ENCODE measurements at regions not wholly inside any gene's neighbourhood (a gene's known extent, or its start where the extent isn't known, plus 50 kb on each side); places are given as distances from the start of the nearest gene placed in this dataset.
A peak's percentile ranks its signal among the peaks of the same experiment; 100 is the strongest.
"Not testable (repeated sequence)": the region's sequence is repeated elsewhere in the genome, so short reads cannot be mapped to it uniquely, and the experiment has no call there.

GRCh38 chr2:89537862-89538261 lies 846.4 kb downstream of the RPIA start:
- H3K4me3 Mint-ChIP-seq; H3K4me1 Mint-ChIP-seq (ENCODE audit: low read depth); DNase-seq (ENCODE audit: low spot score); H3K27me3 Mint-ChIP-seq (ENCODE audit: low read depth); H3K9me3 Mint-ChIP-seq; H3K27ac Mint-ChIP-seq; H3K36me3 Mint-ChIP-seq (ENCODE audit: low read depth): not testable (repeated sequence)

- H3K4me3 Mint-ChIP-seq; H3K9me3 Mint-ChIP-seq; H3K4me1 Mint-ChIP-seq (ENCODE audit: low read depth); DNase-seq (ENCODE audit: low spot score); H3K36me3 Mint-ChIP-seq (ENCODE audit: low read depth); H3K27me3 Mint-ChIP-seq (ENCODE audit: low read depth); H3K27ac Mint-ChIP-seq: not testable (repeated sequence)
These were observed 852.6 kb downstream of the RPIA start for GRCh38 chr2:89544110-89544509.

DNA sequence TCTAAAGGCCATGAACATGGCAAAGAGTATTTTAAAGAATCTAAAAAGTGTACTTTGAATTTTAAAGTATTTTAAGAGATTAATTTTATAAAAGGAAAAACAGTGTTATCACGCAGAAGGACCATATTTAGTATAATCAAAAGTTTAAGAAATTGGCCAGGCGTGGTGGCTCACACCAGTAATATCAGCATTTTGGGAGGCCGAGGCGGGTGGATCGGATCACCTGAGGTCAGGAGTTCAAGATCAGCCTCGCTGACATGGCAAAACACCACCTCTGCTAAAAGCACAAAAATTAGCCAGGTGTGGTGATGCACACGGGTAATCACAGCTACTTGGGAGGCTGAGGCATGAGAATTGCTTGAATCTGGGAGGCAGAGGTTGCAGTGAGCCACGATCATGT lies 887.7 kb downstream of the RPIA start:
- H3K4me1 Mint-ChIP-seq (ENCODE audit: low read depth); H3K9me3 Mint-ChIP-seq; H3K27ac Mint-ChIP-seq; DNase-seq (ENCODE audit: low spot score); H3K36me3 Mint-ChIP-seq (ENCODE audit: low read depth); H3K27me3 Mint-ChIP-seq (ENCODE audit: low read depth); H3K4me3 Mint-ChIP-seq: not testable (repeated sequence)

GRCh38 chr2:89582816-89583215 lies 891.3 kb downstream of the RPIA start:
- DNase-seq (ENCODE audit: low spot score); H3K9me3 Mint-ChIP-seq: not testable (repeated sequence)

GRCh38 chr2:89584046-89584445 lies 892.6 kb downstream of the RPIA start:
- H3K9me3 Mint-ChIP-seq; H3K36me3 Mint-ChIP-seq (ENCODE audit: low read depth); H3K4me3 Mint-ChIP-seq; H3K27me3 Mint-ChIP-seq (ENCODE audit: low read depth); H3K27ac Mint-ChIP-seq; DNase-seq (ENCODE audit: low spot score); H3K4me1 Mint-ChIP-seq (ENCODE audit: low read depth): not testable (repeated sequence)

More at GRCh38 chr2:89582816-89583215, 891.3 kb downstream of the RPIA start:
- not testable (repeated sequence) for H3K27ac Mint-ChIP-seq; H3K36me3 Mint-ChIP-seq (ENCODE audit: low read depth); H3K4me3 Mint-ChIP-seq; H3K27me3 Mint-ChIP-seq (ENCODE audit: low read depth); H3K4me1 Mint-ChIP-seq (ENCODE audit: low read depth)

DNA sequence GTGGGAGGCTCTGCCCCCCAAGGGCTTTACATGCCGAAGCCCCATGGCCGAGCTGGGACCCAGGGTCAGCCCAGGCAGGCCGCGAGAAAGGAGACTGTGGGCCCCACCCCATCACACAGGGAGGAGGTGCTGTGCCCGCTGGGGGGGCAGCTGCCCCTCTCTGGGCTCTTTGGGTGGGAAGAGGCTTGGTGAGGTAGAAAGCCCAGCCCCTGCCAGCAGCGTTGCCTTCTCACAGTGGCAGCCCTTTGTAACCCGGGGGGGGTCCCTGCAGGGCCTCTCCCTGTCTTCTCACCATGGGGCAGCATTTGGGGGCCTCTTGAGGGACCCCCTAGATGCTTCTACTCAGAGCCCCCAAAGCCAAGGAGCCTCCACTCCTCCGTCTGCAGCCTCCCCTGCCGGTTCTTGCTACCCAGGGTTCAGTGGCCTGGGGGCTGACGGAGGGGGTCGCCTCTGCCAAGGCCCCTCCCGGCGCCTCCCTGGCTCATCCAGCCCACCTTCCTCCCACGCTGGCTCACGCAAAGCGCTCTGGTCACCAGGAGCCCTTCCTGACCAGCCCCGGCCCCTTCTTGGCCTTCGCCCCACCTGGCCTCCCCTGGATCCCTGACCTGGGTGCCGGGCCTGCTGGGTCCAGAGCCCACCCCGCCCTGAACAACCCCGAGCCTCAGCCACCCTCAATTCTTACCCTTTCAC lies 893.5 kb downstream of the RPIA start:
- not testable (repeated sequence) for H3K4me1 Mint-ChIP-seq (ENCODE audit: low read depth); DNase-seq (ENCODE audit: low spot score); H3K27me3 Mint-ChIP-seq (ENCODE audit: low read depth); H3K36me3 Mint-ChIP-seq (ENCODE audit: low read depth); H3K27ac Mint-ChIP-seq; H3K9me3 Mint-ChIP-seq
- peak overlapping the region; percentile 85 for H3K4me3 Mint-ChIP-seq

GRCh38 chr2:89585558-89585920 lies 894.1 kb downstream of the RPIA start:
- H3K27me3 Mint-ChIP-seq (ENCODE audit: low read depth); H3K27ac Mint-ChIP-seq; H3K36me3 Mint-ChIP-seq (ENCODE audit: low read depth); H3K9me3 Mint-ChIP-seq; H3K4me1 Mint-ChIP-seq (ENCODE audit: low read depth): not testable (repeated sequence)
- H3K4me3 Mint-ChIP-seq, result peak overlapping the region; percentile 85
- peak; percentile 66 for DNase-seq (ENCODE audit: low spot score)

- not testable (repeated sequence) for H3K27ac Mint-ChIP-seq; DNase-seq (ENCODE audit: low spot score); H3K4me3 Mint-ChIP-seq; H3K4me1 Mint-ChIP-seq (ENCODE audit: low read depth); H3K27me3 Mint-ChIP-seq (ENCODE audit: low read depth); H3K36me3 Mint-ChIP-seq (ENCODE audit: low read depth); H3K9me3 Mint-ChIP-seq
These were observed 908.4 kb downstream of the RPIA start for GRCh38 chr2:89599843-89600242.

- H3K4me3 Mint-ChIP-seq; H3K27me3 Mint-ChIP-seq (ENCODE audit: low read depth); H3K36me3 Mint-ChIP-seq (ENCODE audit: low read depth); H3K27ac Mint-ChIP-seq; H3K4me1 Mint-ChIP-seq (ENCODE audit: low read depth); H3K9me3 Mint-ChIP-seq; DNase-seq (ENCODE audit: low spot score): not testable (repeated sequence)
These were observed 915.0 kb downstream of the RPIA start for GRCh38 chr2:89606514-89606913.

GRCh38 chr2:89610207-89610926 lies 918.9 kb downstream of the RPIA start:
- not testable (repeated sequence) for H3K27me3 Mint-ChIP-seq (ENCODE audit: low read depth); H3K9me3 Mint-ChIP-seq; H3K36me3 Mint-ChIP-seq (ENCODE audit: low read depth); H3K27ac Mint-ChIP-seq; H3K4me1 Mint-ChIP-seq (ENCODE audit: low read depth); DNase-seq (ENCODE audit: low spot score); H3K4me3 Mint-ChIP-seq

GRCh38 chr2:89610927-89611515 lies 919.5 kb downstream of the RPIA start:
- H3K27ac Mint-ChIP-seq; H3K9me3 Mint-ChIP-seq; H3K36me3 Mint-ChIP-seq (ENCODE audit: low read depth); H3K4me1 Mint-ChIP-seq (ENCODE audit: low read depth); H3K4me3 Mint-ChIP-seq; DNase-seq (ENCODE audit: low spot score); H3K27me3 Mint-ChIP-seq (ENCODE audit: low read depth): not testable (repeated sequence)

- not testable (repeated sequence) for H3K27ac Mint-ChIP-seq; DNase-seq (ENCODE audit: low spot score); H3K27me3 Mint-ChIP-seq (ENCODE audit: low read depth); H3K36me3 Mint-ChIP-seq (ENCODE audit: low read depth); H3K9me3 Mint-ChIP-seq; H3K4me3 Mint-ChIP-seq; H3K4me1 Mint-ChIP-seq (ENCODE audit: low read depth)
These were observed 920.2 kb downstream of the RPIA start for GRCh38 chr2:89611710-89612109.

DNA sequence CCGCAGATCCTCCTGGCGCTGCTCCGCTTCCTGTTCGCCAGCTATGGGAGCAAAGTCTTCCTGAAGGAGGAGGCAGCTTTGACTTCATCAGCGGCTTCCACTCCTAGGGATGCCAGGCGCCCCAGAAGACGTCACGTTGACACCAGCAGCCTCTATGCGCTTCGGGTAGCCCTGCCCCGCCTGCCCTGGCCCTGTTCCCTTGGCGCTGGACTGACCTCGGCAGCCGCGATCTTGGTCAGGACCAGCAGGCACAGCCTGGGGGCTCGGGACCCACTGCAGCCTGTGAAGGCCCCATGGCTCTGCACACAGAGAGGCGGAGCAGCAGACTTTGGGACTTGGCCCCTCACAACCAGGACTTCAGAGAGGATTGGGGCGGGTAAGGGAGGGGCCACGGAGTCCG lies 957.8 kb downstream of the RPIA start:
- not testable (repeated sequence) for H3K27ac Mint-ChIP-seq; H3K4me1 Mint-ChIP-seq (ENCODE audit: low read depth); H3K9me3 Mint-ChIP-seq; H3K4me3 Mint-ChIP-seq; H3K36me3 Mint-ChIP-seq (ENCODE audit: low read depth); H3K27me3 Mint-ChIP-seq (ENCODE audit: low read depth); DNase-seq (ENCODE audit: low spot score)

DNA sequence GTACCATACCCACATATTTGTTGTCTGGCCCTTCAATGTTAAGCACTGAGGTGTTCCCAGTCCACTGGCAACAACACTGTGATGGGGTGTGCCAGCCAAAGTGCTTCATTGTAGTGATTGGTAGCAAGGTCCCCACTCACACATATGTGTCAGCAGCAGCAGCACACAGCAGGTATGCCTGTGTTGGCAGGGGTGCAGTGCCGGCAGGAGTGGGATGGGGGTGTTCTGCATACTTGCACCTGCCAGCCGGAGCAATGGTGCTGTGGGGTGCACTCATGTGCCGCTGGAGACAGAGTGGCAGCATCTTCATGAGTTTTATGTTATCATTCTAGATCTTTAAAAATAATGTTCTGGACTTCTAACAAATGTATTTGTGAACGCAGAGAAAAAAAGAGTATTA lies 987.8 kb downstream of the RPIA start:
- not testable (repeated sequence) for H3K27me3 Mint-ChIP-seq (ENCODE audit: low read depth); H3K4me1 Mint-ChIP-seq (ENCODE audit: low read depth); DNase-seq (ENCODE audit: low spot score); H3K36me3 Mint-ChIP-seq (ENCODE audit: low read depth); H3K4me3 Mint-ChIP-seq; H3K27ac Mint-ChIP-seq
- peaks cover 26% of the 10 kb centered on the region for H3K9me3 Mint-ChIP-seq

Measured in T-helper 2 cell treated with Interferon-gamma antibody and Interleukin-4, amounts not matched to agents 5 μg/mL and 100 μg/mL, for 36 hours (primary cell).